IPS DF 4.7 (cell line): ENCODE measurements at regions not wholly inside any gene's neighbourhood (a gene's known extent, or its start where the extent isn't known, plus 50 kb on each side); places are given as distances from the start of the nearest gene placed in this dataset.
A peak's percentile ranks its signal among the peaks of the same experiment; 100 is the strongest.

ENCODE experiments used
- DNase-seq: peaks from one replicate; pipeline ENCODE4 v3.0.0-alpha.2; 2013; ENCODE audit warnings: low spot score; ENCODE audit errors: extremely low read depth

- DNase-seq, result no peak
Observed at GRCh38 chr11:116449522-116449921, 323.3 kb downstream of the BUD13 start.

GRCh38 chr11:116446048-116446941 lies 326.5 kb downstream of the BUD13 start:
- DNase-seq, result no peak

GRCh38 chr11:116445108-116446047 lies 327.4 kb downstream of the BUD13 start:
- DNase-seq, result peak; percentile 89

- no peak for DNase-seq
Observed at GRCh38 chr11:116442238-116442752, 330.5 kb downstream of the BUD13 start.

- no peak for DNase-seq
Observed at GRCh38 chr11:116439361-116439677, 333.5 kb downstream of the BUD13 start.

GRCh38 chr11:116438651-116439360 lies 334.0 kb downstream of the BUD13 start:
- no peak for DNase-seq

- no peak for DNase-seq
Observed at GRCh38 chr11:116434986-116435385, 337.8 kb downstream of the BUD13 start.

- no peak for DNase-seq
Observed at GRCh38 chr11:116432301-116432700, 340.5 kb downstream of the BUD13 start.

- no peak for DNase-seq
Observed at GRCh38 chr11:116431842-116432241, 340.9 kb downstream of the BUD13 start.

- no peak for DNase-seq
Observed at GRCh38 chr11:116428638-116428975, 344.2 kb downstream of the BUD13 start.

- no peak for DNase-seq
Observed at GRCh38 chr11:116427903-116428637, 344.7 kb downstream of the BUD13 start.

- no peak for DNase-seq
Observed at GRCh38 chr11:116427337-116427902, 345.4 kb downstream of the BUD13 start.

- no peak for DNase-seq
Observed at GRCh38 chr11:116426761-116427160, 346.0 kb downstream of the BUD13 start.

GRCh38 chr11:116424615-116425261 lies 348.0 kb downstream of the BUD13 start:
- no peak for DNase-seq

- DNase-seq, result no peak
Observed at GRCh38 chr11:116422956-116423600, 349.7 kb downstream of the BUD13 start.

GRCh38 chr11:116422556-116422955 lies 350.2 kb downstream of the BUD13 start:
- DNase-seq, result no peak

- no peak for DNase-seq
Observed at GRCh38 chr11:116421529-116422185, 351.1 kb downstream of the BUD13 start.

- DNase-seq, result no peak
Observed at GRCh38 chr11:116420770-116421528, 351.8 kb downstream of the BUD13 start.
